HG03103 (cell line): ENCODE measurements at regions not wholly inside any gene's neighbourhood (a gene's known extent, or its start where the extent isn't known, plus 50 kb on each side); places are given as distances from the start of the nearest gene placed in this dataset.
"Not testable (repeated sequence)": the region's sequence is repeated elsewhere in the genome, so short reads cannot be mapped to it uniquely, and the experiment has no call there.

Experiments used
- ATAC-seq: cut with Tn5 transposase; IDR thresholded peaks from one replicate; pipeline ENCODE4 v1.9.1; 2021; ENCODE audit warnings: low read depth; ENCODE audit not compliant: unreplicated experiment

DNA sequence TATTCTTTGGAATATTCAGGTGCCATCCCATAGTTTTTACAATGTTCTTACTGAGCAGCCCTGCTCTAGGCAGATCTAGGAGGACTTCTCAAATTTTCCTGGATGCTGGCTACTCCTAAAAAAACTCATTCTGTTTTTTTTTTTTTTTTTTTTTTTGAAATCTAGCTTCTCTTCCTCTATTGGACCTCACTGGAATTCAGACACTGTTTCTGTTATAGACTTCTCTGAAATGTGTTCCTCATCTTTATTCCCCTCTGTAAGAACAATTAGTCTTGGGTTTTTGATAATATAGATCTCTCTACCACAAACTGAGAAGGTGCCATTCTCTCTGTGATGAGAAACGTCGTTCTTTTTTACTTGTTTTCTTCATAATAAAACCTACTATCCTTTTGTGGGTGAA is 115.3 kb upstream of the CCND2 start:
- no peak for ATAC-seq

DNA sequence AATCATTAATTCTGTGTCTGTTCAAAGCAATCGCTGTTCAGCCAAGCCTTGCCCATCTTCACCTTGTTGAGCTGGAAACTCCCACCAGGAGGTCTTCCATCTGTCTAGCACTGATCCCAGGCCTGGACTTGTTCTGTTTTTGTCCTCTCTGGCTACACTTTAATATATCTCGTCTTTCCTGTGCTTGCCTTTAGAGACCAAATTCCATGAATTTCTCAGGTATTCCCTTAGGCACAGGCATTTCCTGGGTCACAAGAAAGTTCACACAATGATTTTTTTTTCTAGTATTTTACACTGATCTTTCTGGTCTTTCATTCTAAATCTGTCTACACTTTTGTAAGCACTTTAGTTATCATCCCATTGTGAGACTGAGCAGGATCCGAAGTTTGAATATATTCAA is 116.4 kb upstream of the CCND2 start:
- no peak for ATAC-seq

DNA sequence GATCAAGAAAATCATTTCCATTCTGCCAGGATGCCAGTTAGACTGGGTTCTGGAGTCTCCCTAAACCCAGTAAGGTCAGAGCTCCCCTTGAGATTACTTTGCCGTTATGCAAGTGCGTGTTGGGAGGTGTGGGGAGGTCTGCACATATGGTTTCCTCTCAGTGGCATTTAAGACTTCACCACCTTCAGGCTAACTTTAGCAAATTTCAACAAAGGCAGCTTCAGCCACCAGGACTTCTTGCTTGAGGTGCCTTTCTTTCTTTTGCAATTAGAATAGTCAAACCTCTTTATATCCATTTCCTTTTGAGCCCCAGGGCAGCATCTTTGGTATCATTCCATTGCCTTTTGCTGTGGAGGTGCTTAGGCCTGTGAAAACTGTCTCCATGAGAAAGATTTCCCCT is 117.2 kb upstream of the CCND2 start:
- ATAC-seq = no peak

DNA sequence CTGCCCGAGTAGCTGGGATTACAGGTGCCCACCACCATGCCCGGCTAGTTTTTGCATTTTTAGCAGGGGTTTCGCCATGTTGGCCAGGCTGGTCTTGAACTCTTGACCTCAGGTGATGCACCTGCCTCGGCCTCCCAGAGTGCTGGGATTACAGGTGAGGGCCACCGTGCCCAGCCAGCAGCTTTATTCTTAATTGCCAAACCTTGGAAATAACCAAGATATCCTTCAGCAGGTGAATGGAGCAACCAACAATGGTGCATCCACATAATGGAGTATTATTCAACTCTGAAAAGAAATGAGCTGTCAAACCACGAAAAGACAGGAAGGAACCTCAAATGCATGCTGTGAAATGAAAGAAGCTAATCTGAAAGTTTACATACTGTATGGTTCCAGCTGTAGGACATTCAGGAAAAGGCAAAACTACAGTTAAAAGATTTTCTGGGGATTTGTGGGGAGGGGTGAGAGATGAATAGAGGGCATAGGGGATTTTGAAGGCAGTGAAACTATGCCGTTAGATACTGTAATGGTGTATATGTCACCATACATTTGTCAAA is 118.8 kb upstream of the CCND2 start:
- ATAC-seq = no peak

DNA sequence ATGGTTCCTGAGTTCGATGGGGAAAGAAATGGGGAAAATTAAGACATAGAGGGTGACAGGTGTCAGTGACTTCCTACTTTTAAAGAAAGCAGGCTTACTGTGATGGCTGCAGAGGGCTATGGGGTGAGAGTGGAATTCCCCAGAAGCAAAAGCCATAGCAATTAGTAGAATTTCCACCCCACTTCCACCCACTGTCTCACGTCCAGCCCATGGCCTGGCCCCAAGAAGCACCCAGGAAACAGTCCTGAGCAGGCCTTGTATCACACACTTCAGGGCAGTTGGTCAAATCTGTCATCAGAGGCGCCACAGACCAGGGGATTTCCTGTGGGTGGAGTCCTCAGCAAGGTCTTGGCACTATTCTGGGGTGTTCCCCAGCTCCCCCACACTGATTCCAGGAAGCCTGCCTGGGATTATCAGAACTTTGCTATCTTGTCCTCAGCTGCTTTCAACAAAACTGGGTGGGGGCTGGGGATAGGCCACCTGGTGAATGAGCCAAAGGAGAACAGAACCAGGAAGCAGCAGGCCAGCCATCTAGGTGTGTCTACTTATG is 120.1 kb upstream of the CCND2 start:
- peak; percentile 68 for ATAC-seq

DNA sequence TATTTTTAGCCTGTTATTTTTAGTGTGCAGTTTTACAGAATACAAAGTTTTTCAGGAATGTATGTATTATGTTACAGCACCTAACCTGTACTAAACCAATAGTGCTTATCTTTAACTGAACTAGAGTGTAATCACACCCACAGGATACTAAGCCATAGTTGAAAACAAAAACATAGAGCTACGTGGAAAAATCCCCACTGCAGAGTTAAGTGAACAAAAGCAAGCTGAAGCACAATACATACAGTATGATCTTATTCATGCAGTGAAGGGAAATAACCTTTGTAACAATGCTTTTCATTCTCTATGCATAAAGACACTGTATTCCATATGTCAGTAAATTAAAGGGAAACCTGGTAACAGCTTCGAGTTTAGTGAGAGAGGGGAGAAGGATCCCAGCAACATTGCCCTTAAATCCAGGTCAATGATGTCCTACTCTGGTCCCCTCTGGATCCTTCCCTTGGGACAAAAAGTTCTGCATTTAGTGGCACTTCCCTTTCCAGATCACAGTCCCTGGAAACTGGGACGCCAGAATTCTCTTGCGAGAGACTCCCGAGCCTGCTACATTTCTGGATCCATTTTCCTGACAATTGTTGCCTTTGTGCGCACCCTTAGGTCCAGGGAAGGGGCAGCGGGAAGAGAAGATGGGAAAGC is 121.3 kb upstream of the CCND2 start:
- ATAC-seq = no peak

DNA sequence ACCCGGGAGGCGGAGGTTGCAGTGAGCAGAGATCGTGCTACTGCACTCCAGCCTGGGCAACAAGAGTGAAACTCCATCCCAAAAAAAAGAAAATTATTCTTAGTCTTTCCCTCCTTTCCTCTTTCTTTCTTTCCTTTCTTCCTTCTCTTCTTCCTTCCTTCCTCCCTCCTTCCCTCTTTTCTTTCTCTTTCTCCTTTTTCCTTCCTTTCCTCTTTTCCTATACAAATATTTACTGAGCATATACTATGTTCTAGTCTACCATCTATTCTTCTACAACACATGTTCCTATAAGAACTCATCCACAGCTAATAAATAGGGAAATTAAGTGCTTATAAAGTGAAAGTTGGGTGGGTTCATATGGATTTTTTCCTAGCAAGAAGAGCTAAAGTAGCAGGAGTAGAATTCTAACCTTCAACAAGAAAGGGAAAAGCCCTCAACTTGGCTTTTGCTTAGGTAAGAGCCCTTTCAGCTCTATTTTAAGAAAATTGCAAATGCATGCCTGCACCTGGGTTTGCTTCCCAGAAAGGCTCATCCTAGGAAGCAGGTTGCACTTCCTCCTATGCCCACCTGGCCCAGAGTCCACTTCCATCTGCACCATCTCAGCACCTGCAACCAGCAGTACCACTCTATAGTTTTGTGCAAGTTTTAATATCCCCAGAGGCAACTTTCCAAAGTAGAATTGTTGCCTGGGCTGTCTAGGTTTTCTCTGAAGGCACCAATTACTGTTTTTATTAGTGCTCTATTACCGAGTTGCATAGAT is 122.0 kb upstream of the CCND2 start:
- ATAC-seq = no peak

DNA sequence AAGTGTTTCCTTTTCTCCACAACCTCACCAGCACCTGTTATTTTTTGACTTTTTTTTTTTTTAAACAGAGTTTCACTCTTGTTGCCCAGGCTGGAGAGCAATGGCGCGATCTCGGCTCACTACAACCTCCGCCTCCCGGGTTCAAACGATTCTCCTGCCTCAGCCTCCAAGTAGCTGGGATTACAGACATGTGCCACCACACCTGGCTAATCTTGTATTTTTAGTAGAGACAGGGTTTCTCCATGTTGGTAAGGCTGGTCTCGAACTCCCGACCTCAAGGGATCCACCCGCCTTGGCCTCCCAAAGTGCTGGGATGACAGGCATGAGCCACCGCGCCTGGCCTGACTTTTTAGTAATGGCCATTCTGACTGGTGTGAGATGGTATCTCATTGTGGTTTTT is 123.2 kb upstream of the CCND2 start:
- ATAC-seq = not testable (repeated sequence)

DNA sequence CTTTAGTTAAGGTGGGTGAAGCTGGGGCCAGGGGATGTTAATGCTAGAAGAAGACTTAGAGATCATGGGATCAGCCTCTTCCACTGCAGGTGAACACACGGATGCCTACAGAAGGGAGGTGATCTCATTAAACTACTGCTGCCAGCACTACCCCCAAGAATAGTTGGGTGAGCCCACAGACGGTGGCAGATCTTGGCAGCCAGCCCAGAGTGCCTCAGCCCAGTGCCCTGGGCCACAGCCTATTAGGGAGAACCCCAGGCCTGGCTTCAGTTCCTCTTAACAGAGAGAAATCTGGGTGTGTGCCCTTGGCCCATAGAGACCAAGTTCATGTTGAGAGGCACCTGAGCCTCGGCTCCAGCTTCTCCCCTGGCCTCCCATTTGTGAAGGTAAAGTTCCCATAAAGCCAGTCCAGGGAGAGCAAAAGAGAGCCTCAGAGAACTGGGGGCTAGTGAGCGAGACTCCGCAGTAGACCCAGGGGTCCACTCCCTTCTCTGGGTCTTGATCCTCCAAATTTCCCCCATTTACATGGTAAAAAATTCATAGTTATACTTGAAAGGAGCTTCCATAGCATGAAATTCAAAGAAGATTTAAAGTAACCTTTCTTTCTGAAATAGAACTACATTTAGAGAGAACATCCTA is 125.0 kb upstream of the CCND2 start:
- no peak for ATAC-seq

DNA sequence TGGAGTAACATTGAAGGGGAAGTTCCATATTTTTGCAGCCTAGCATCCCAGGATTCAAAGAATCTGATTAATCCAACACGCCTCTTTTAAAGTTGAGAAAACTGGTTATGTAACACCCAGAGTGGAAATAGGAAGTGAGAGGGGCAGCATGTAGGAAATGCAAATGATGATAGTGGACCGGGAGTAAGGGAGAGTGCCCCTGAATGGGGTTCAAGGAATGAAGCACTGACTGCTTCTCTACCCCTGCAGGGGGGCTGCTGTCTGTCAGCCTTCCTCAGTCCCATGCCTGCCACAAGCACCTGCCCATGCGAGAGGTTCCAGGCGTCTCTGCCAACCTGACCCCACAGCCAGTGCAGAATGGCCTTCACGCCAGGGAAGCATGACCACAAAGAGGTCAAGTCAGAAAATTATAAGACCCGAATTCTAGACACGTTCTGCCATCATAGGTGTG is 126.5 kb upstream of the CCND2 start:
- ATAC-seq = no peak

DNA sequence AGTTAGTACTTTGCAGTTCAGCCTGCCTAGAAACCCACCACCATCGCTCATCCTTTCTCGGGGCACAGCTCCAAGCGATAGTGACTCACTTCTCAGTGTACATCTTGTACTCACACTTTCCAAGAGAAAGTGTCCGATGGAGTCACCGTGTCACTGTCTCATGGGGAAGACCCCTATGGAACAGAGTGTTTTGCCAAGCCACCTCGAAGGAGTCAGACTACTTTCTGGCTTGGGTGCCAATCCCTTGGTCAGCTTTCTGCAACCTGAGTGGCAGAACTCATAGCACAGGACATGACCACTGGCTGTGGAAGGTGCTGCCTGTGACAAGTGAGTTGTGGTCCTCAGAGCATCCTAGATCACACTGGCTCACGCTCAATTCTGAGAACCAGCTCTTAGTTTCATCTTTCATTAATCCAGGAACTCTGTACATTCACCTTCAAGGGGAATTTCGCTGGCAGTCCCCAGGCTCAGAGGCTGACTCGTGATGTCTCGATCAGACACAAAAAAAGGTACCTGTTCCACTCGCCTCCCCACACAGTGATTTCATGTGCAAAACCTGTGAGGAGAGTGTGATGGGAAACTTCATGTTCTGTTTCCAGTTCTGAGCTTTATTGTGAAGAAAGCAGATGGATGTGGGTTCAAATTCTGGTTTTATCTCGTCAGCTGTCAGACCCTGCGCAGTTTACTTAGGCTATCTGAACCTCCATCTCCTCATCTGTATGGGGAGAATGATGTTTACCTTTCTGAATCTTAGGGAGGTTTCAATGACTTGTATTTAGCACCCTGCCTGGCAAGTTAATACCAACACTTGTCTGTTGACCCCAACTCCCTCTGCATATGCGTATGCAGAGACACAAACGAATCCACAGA is 127.3 kb upstream of the CCND2 start:
- ATAC-seq = no peak

DNA sequence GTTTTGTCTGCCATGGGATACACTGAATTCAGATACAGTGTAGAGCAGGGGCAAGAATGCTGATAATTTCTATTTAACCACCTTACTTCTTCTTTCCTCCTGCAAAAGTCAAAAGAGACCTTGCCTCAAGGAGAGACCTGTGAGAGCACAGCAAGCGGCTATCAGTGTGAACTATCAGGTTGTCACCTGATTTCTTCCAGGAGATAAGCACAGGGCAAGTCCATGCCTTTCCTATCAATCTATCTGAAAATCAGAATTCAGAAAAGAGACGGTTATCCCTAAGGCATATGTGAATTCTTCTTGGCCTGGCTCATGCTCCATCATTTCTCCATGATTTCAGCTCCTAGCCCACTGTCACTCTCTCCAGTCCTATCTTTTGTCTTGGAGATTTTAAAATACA is 128.9 kb upstream of the CCND2 start:
- ATAC-seq = no peak

DNA sequence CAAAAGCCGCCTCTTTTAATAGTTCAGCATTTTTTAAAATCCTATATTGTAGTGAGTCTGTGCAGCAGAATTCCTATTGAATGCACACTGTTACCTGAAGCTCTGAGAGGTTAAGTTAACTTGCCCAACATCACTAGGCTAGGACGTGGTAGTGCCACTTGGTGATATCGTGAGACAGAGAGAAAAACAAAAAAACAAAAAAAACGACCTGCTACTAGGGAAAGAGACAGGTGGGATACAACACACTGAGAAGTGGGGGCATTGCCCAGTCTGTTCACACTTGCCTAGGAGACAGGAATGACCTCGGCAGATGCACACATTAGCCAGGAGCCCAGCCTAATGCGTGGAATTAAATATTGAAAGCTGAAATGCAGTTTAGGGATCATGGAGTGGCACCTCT is 129.7 kb upstream of the CCND2 start:
- no peak for ATAC-seq

DNA sequence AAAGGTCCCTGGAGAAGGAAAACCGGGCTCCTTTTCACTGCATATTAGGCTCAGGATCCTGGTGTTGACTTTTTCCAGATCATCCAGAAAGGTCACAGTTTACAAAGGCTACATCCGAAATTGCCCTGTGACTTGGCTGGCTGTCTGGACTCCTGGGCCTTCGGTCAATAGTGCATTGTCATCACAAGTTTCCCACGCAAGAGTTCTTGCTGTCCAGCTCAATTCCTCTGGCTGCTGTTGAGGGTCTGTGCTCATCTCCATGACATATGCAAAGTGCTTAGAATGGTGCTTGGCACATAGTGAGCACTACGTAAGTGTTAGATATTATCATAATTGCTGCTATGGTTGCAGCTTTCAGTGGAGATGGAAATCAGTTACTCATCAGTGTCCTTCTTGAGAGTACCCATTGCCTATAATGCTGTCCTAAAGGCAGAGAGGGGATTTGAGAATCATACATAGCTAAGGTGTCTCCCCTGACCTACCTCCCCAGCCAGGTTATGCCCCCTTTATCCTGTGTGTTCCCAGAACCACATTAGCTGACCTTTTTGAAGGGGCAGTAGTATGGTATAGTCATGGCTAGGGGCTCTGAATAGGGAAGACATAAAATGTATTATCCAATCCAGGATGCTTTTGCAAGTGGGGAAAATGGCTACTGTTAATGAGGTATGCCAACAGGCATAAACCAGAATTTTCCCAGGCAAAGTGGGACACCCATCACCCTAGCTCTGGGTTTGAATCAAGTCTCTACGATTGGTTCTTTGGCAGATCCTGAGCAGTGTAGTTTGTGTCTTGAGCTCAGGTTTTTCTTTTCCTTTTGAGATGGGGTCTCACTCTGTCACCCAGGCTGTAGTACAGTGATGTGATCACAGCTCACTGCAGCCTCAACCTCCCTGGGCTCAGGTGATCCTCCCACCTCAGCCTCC is 132.0 kb upstream of the CCND2 start:
- ATAC-seq = no peak

DNA sequence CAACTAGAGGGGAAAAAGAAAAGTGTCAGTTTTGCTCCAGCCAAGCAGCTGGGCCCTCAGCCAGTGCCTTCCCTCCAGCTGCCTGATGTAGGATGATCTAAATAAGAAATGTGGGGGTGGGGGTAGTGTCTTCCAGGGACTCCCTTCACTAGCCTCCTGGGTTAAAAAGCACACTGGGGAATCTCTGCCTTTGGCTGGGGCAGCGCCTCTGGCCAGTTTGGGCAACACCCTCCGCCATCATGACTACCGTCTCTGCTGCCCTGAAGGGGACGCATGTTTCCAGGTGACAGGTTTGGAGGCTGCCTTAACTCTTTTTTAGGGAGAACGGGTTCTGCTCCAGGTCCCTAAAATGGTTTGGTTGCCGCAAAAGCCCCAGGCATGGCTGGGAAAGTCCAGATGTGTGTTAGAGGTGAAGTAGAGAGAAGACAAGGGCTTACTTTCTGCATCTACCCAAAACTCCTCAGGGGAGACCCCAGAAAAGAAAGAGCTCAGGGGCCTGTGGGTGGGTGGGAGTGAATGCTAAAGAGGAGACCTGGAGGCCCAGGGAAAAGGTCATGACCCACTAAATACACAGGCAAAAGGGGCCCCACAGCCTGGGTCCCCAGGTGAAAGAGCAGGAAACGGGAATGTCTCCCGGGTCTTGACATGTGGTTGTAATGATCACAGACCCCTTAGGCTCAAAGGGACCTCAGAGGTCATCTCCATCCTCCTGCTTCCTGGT is 132.8 kb upstream of the CCND2 start:
- ATAC-seq = no peak

DNA sequence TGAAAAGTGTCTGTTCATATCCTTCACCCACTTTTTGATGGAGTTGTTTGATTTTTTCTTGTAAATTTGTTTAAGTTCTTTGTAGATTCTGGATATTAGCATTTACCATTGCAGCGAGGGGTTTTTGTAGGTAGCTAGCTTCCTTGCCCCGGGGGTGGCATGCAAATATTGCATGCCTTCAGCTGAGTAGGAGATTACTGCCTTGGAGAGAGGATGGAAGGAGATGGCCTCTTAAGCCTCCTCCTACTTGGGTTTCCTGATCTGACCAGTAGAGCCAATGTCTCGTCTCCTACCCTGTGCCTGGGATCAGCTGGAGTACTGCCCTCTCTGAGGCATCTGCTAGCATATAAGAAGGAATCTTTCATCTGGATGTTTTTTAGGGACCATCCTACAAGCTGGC is 134.4 kb upstream of the CCND2 start:
- no peak for ATAC-seq

DNA sequence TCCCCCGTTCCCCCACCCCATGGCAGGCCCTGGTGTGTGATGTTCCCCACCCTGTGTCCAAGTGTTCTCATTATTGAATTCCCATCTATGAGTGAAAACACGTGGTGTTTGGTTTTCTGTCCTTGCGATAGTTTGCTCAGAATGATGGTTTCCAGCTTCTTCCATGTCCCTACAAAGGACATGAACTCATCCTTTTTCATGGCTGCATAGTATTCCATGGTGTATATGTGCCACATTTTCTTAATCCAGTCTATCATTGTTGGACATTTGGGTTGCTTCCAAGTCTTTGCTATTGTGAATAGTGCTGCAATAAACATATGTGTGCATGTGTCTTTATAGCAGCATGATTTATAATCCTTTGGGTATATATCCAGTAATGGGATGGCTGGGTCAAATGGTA is 135.0 kb upstream of the CCND2 start:
- ATAC-seq = not testable (repeated sequence)

DNA sequence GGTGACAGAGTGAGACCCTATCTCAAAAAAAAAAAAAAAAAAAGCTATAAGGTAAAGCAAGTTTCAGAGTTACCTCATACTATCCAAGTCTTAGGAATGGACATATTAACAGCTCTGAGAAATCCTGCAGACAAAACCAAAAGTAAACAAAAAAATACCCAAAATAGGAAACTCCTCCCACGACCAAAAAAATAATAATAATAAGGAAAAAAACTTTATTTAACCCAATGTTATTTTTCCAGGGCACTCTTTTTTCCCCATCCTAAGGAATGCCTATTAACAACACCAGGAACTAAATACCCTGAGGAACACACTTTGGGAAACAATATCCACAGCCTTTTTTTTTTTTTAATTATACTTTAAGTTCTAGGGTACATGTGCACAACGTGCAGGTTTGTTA is 135.5 kb upstream of the CCND2 start:
- ATAC-seq = no peak

DNA sequence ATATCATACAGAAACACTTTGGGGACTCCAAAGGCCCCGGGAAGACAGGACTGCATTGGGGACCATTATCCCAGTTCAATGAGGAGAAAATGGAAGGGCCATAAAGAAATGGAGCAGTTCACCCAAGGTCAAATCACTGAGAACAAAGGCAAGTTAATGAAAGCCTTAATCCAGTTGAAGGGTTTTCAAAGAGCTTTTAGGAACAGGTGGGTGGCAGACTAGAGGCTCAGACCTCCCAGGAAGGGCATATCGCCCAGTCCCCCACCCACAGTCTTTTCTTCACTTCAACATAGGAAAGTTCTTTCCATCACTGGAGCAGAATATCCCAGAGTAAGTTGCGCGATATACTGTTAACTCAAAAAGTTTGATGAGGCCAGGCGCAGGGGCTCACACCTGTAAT is 136.1 kb upstream of the CCND2 start:
- ATAC-seq = no peak
